ENCODE measurements at regions not wholly inside any gene's neighbourhood (a gene's known extent, or its start where the extent isn't known, plus 50 kb on each side); places are given as distances from the start of the nearest gene placed in this dataset.
A peak's percentile ranks its signal among the peaks of the same experiment; 100 is the strongest.

GRCh38 chr1:82297139-82297896, 496.6 kb downstream of the ADGRL2 start:
- DNase-seq = no peak

GRCh38 chr1:82287556-82287955, 486.8 kb downstream of the ADGRL2 start:
- DNase-seq = no peak

GRCh38 chr1:82284213-82284612, 483.5 kb downstream of the ADGRL2 start:
- no peak for DNase-seq

GRCh38 chr1:82279241-82279640, 478.5 kb downstream of the ADGRL2 start:
- DNase-seq = no peak

GRCh38 chr1:82273816-82274215, 473.1 kb downstream of the ADGRL2 start:
- DNase-seq = no peak

- no peak for DNase-seq
These were observed 468.7 kb downstream of the ADGRL2 start for GRCh38 chr1:82269431-82269830.

GRCh38 chr1:82268826-82269225, 468.1 kb downstream of the ADGRL2 start:
- DNase-seq = no peak

- DNase-seq = no peak
These were observed 465.6 kb downstream of the ADGRL2 start for GRCh38 chr1:82266351-82266750.

- no peak for DNase-seq
These were observed 464.7 kb downstream of the ADGRL2 start for GRCh38 chr1:82265436-82265835.

- DNase-seq = no peak
These were observed 464.1 kb downstream of the ADGRL2 start for GRCh38 chr1:82264802-82265201.

GRCh38 chr1:82263396-82263795, 462.7 kb downstream of the ADGRL2 start:
- no peak for DNase-seq

- DNase-seq = no peak
These were observed 459.9 kb downstream of the ADGRL2 start for GRCh38 chr1:82260666-82261065.

- DNase-seq = peak in 1 of 2 experiments; percentile 2
These were observed 459.3 kb downstream of the ADGRL2 start for GRCh38 chr1:82260051-82260450.

GRCh38 chr1:82258887-82259286, 458.2 kb downstream of the ADGRL2 start:
- DNase-seq = no peak

GRCh38 chr1:82246050-82246449, 445.3 kb downstream of the ADGRL2 start:
- no peak for DNase-seq

- no peak for DNase-seq
These were observed 444.7 kb downstream of the ADGRL2 start for GRCh38 chr1:82245345-82246014.

- DNase-seq = no peak
These were observed 439.8 kb downstream of the ADGRL2 start for GRCh38 chr1:82240571-82240970.

GRCh38 chr1:82230667-82231066, 429.9 kb downstream of the ADGRL2 start:
- DNase-seq = no peak

GRCh38 chr1:82227306-82228095, 426.8 kb downstream of the ADGRL2 start:
- DNase-seq = no peak

GRCh38 chr1:82226186-82226505, 425.4 kb downstream of the ADGRL2 start:
- peak in 1 of 2 experiments; percentile 6 for DNase-seq

- no peak for DNase-seq
These were observed 424.9 kb downstream of the ADGRL2 start for GRCh38 chr1:82225421-82226185.

- no peak for DNase-seq
These were observed 422.4 kb downstream of the ADGRL2 start for GRCh38 chr1:82223091-82223490.

GRCh38 chr1:82221721-82222120, 421.0 kb downstream of the ADGRL2 start:
- DNase-seq = no peak

Data from NCI-H1930 (cell line).